Gastroesophageal sphincter (tissue), 4 donors: ENCODE measurements at regions not wholly inside any gene's neighbourhood (a gene's known extent, or its start where the extent isn't known, plus 50 kb on each side); places are given as distances from the start of the nearest gene placed in this dataset.

Source experiments
- ATAC-seq: fragments of 150-250 bp; one replicate; pipeline ENCODE4 v1.9.1; 2016; ENCODE audit warnings: mild to moderate bottlenecking, moderate library complexity
- H3K27ac ChIP-seq, 4 donors: fragments of 200-600 bp; sonication (generic) in 3 of 4; 1 replicate in 3 of 4; 2 replicates in 1 of 4; pipeline ENCODE4 v1.5.1; 2016 to 2019
- H3K27me3 ChIP-seq: fragments of 200-600 bp; sonication (generic); one replicate; pipeline ENCODE4 v1.5.1; 2019
- H3K36me3 ChIP-seq, 2 donors: fragments of 200-600 bp; sonication (generic); one replicate each; pipeline ENCODE4 v1.5.1; 2019; ENCODE audit warnings: control low read depth in 1 of 2
- H3K4me1 ChIP-seq, 3 donors: fragments of 200-600 bp; sonication (generic); 1 replicate in 2 of 3; 2 replicates in 1 of 3; pipeline ENCODE4 v1.5.1; 2016 to 2019; ENCODE audit warnings: control low read depth in 2 of 3
- H3K4me3 ChIP-seq, 2 donors: fragments of 200-600 bp; sonication (generic); one replicate each; pipeline ENCODE4 v1.5.1; 2019; ENCODE audit warnings: mild to moderate bottlenecking in 1 of 2, moderate library complexity in 1 of 2
- H3K9me3 ChIP-seq, 3 donors: fragments of 200-600 bp; sonication (generic); one replicate each; pipeline ENCODE4 v1.5.1; 2017 to 2019; ENCODE audit warnings: control low read depth in 2 of 3
- EP300 ChIP-seq: sonication (generic); formaldehyde crosslinking; IDR thresholded peaks from one replicate; pipeline ENCODE4 v1.6.1; 2017; ENCODE audit warnings: antibody characterized with exemption, mild to moderate bottlenecking
- POLR2A ChIP-seq, 2 donors: fragments of 450-650 bp; IDR thresholded peaks; one replicate each; pipeline ENCODE4 v1.6.1; 2017; ENCODE audit warnings: antibody characterized with exemption in 2 of 2, mild to moderate bottlenecking in 2 of 2, moderate library complexity in 1 of 2
- POLR2AphosphoS5 ChIP-seq: sonication (generic); formaldehyde crosslinking; IDR thresholded peaks from one replicate; pipeline ENCODE4 v1.6.1; 2017; ENCODE audit warnings: antibody characterized with exemption
- WGBS, 2 donors: methylation state at CpG; one replicate each; pipeline ENCODE4 v1.1.5; 2018; ENCODE audit warnings: low coverage in 1 of 2; 5-methylcytosine and 5-hydroxymethylcytosine counted together
- TF ChIP-seq, protein P1 (sequence below), 4 experiments: fragments of 200-600 bp in 2 of 4; fragments of 450-650 bp in 2 of 4; sonication (generic) in 1 of 4; IDR thresholded peaks; one replicate each; pipeline ENCODE4 v1.5.1; 2017 to 2019; ENCODE audit warnings: antibody characterized with exemption in 4 of 4, mild to moderate bottlenecking in 2 of 4, moderate library complexity in 2 of 4

DNA sequence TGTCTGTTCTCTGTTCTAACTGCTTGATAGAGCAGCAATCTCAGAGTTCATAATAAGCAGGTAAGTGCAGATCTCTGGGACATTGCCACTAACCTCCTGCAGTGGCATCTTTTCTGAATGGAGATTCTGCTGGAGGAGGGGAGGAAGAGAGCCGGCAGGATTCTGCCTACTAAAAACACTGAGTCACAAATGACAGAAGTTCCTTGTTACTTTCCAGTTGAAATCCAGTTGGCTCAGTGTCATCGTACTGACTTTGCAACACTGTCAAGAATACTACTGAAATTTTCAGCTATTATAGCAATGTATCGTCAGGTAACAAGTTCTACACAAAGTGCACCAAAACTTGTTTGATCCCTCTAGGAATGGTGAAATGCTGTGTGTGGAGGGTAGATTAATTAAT, 79.6 kb upstream of the ST6GAL2 start:
- Histone ChIP-seq H3K27me3 (no peaks in the 10 kb centered on the region), H3K9me3 (no peaks in the 10 kb centered on the region), H3K36me3 (no peaks in the 10 kb centered on the region), H3K27ac (no peak overlapping the region), H3K4me3 (no peak overlapping the region), H3K4me1 (no peaks in the 10 kb centered on the region)
- WGBS, 2 donors: 74 to 76% methylated on average over 2 to 3 of the region's 3 CpGs
- TF ChIP-seq POLR2AphosphoS5: no peak
- TF ChIP-seq, protein P1, sequence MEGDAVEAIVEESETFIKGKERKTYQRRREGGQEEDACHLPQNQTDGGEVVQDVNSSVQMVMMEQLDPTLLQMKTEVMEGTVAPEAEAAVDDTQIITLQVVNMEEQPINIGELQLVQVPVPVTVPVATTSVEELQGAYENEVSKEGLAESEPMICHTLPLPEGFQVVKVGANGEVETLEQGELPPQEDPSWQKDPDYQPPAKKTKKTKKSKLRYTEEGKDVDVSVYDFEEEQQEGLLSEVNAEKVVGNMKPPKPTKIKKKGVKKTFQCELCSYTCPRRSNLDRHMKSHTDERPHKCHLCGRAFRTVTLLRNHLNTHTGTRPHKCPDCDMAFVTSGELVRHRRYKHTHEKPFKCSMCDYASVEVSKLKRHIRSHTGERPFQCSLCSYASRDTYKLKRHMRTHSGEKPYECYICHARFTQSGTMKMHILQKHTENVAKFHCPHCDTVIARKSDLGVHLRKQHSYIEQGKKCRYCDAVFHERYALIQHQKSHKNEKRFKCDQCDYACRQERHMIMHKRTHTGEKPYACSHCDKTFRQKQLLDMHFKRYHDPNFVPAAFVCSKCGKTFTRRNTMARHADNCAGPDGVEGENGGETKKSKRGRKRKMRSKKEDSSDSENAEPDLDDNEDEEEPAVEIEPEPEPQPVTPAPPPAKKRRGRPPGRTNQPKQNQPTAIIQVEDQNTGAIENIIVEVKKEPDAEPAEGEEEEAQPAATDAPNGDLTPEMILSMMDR (IDR thresholded peaks at IDR 0.05): no peak
- TF ChIP-seq EP300: no peak
- TF ChIP-seq POLR2A (IDR thresholded peaks at IDR 0.05): no peak
- ATAC-seq: no peak

DNA sequence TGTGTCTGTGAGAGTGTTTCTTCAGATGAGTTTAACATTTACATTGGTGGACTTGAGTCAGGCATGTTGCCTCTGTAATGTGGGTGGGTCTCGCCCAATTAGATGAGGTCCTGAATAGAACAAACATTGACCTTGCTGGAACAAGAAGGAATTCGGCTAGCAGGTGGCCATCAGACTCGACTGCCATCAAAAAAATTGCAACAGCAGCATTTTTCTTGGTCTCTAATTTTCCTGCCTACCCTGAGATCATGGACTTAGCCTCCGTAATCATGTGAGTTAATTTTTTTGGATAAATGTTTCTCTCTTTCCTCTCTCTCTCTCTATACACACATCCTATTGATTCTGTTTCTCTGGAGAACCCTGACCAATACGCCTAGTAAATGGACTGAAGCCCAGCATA, 83.8 kb upstream of the ST6GAL2 start:
- H3K4me3 ChIP-seq: no peak overlapping the region
- no peak overlapping the region for H3K27ac ChIP-seq
- TF ChIP-seq POLR2A (IDR thresholded peaks at IDR 0.05): no peak
- TF ChIP-seq, protein P1 (IDR thresholded peaks at IDR 0.05): no peak
- no peak for TF ChIP-seq POLR2AphosphoS5
- TF ChIP-seq EP300: no peak
- no peaks in the 10 kb centered on the region for H3K9me3 ChIP-seq
- no peak for ATAC-seq
- no peaks in the 10 kb centered on the region for H3K4me1 ChIP-seq
- H3K27me3 ChIP-seq: no peaks in the 10 kb centered on the region
- WGBS, 2 donors: 85 to 92% methylated on average over 5 of the region's 5 CpGs
- H3K36me3 ChIP-seq: no peaks in the 10 kb centered on the region

DNA sequence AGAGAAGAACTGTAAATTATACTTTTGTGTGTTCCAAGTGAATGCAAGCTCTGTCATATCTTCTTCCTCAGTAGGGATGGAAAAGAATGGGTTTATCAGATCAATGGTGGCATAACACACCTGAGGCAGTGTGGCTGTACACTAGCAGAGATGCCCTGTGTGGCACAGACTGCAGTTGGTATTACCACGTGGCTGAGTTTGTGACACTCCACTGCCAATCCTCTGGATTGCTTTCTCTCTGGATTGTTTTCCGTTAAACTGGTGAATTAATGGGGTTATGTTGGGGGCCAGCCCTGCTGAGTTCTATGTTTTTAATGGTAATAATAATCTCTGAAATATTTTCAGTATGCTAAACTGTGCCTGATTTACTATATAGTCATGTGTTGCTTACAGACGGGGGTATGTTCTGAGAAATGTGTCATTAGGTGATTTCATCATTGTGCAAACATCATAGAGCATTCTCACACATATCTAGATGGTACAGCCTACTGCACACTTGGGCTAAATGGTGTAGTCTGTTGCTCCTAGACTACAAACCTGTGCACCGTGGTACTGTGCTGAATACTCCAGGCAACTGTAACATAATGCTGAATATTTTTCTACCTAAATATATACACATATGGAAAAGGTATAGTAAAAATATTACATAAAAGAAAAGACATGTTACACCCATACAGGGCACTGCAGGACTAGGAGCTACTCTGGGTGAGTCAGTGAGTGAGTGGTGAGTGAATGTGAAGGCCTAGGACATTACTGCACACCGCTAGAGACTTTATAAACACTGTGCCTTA, 84.7 kb upstream of the ST6GAL2 start:
- no peak for TF ChIP-seq POLR2A (IDR thresholded peaks at IDR 0.05)
- TF ChIP-seq, protein P1 (IDR thresholded peaks at IDR 0.05): no peak
- no peak for TF ChIP-seq EP300
- TF ChIP-seq POLR2AphosphoS5: no peak
- H3K9me3 ChIP-seq: no peaks in the 10 kb centered on the region
- H3K27ac ChIP-seq: no peak overlapping the region
- H3K36me3 ChIP-seq: no peaks in the 10 kb centered on the region
- WGBS, 2 donors: 83 to 89% methylated on average over 5 of the region's 5 CpGs
- no peak overlapping the region for H3K4me3 ChIP-seq
- no peaks in the 10 kb centered on the region for H3K27me3 ChIP-seq
- no peaks in the 10 kb centered on the region for H3K4me1 ChIP-seq
- no peak for ATAC-seq

DNA sequence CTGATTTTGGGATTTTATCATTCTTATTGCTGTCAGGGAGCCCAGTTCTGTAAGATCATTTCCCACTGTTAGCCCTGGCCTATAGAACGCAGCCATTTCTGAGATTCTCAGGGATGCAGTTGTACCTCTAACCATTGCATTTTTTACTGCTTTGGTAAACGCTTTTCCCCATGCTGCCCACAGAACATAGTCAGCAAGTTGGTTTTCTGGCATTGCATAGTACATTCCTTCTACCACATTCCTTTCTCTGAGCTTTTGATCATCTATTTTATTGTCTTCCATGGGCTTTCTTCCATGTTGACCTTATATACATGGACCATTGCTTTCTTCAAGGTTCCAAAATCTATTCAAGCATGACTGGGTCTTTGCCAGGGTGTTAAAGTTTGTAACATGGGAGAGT, 86.8 kb upstream of the ST6GAL2 start:
- H3K27me3 ChIP-seq: no peaks in the 10 kb centered on the region
- TF ChIP-seq POLR2AphosphoS5: no peak
- H3K4me1 ChIP-seq: no peaks in the 10 kb centered on the region
- no peaks in the 10 kb centered on the region for H3K9me3 ChIP-seq
- no peak overlapping the region for H3K27ac ChIP-seq
- WGBS, 2 donors: 94 to 96% methylated on average over 2 of the region's 2 CpGs
- ATAC-seq: no peak
- H3K36me3 ChIP-seq: no peaks in the 10 kb centered on the region
- no peak overlapping the region for H3K4me3 ChIP-seq

DNA sequence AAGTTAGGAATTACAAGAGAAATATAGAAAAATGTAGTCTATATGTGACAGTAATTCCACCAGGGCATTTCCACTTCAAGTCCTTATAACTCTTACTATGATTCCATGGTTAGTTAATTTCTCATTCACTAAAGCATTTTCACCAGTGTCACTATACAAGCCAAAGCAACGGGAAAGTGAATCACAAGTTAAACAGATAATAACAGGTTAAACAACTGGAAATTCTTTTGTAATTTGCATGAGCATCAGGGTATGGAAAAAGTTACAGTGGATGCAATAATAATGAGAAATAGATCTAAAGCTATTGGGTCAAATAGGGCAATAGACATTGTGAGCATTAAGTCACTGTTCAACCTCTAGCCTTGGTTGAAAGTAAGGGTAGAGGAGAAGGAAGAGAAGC, 88.9 kb upstream of the ST6GAL2 start:
- no peak for TF ChIP-seq POLR2A (IDR thresholded peaks at IDR 0.05)
- no peak overlapping the region for H3K27ac ChIP-seq
- H3K4me3 ChIP-seq: no peak overlapping the region
- no peaks in the 10 kb centered on the region for H3K4me1 ChIP-seq
- no peaks in the 10 kb centered on the region for H3K9me3 ChIP-seq
- ATAC-seq: no peak
- no peaks in the 10 kb centered on the region for H3K36me3 ChIP-seq
- WGBS, 2 donors: 78 to 86% methylated on average over 1 of the region's 1 CpG
- H3K27me3 ChIP-seq: no peaks in the 10 kb centered on the region

DNA sequence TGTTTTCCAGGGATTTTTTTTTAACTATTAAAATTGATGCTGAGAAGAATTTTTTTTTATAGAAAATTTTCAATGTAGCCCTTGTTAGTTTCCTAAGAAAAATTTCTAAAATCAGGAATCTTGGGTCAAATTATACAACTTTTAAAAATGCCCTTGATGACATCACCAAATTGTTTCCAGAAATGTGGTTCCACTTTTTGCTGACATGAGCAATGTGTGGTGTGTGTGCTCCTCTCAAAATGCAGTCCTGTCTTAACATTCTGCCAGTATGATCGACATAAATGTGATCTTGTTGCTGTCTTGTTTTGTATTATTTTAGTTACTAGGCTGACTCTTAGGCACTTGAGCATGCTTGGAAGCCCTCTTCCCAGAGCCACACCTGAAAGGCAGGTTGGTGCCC, 89.7 kb upstream of the ST6GAL2 start:
- H3K4me3 ChIP-seq: no peak overlapping the region
- no peaks in the 10 kb centered on the region for H3K36me3 ChIP-seq
- H3K4me1 ChIP-seq: no peaks in the 10 kb centered on the region
- no peak for ATAC-seq
- TF ChIP-seq POLR2A (IDR thresholded peaks at IDR 0.05) (no peak), POLR2AphosphoS5 (no peak), EP300 (no peak)
- TF ChIP-seq, protein P1 (IDR thresholded peaks at IDR 0.05): no peak
- H3K27me3 ChIP-seq: no peaks in the 10 kb centered on the region
- no peaks in the 10 kb centered on the region for H3K9me3 ChIP-seq
- WGBS, 2 donors: 80 to 100% methylated on average over 1 of the region's 1 CpG
- no peak overlapping the region for H3K27ac ChIP-seq
